ENCODE measurements at regions not wholly inside any gene's neighbourhood (a gene's known extent, or its start where the extent isn't known, plus 50 kb on each side); places are given as distances from the start of the nearest gene placed in this dataset.
"Not testable (repeated sequence)": the region's sequence is repeated elsewhere in the genome, so short reads cannot be mapped to it uniquely, and the experiment has no call there.

- Histone ChIP-seq H3K9me3 (no peaks in the 10 kb centered on the region), H3K27me3 (no peaks in the 10 kb centered on the region), H3K4me3 (no peak overlapping the region), H3K27ac (no peak overlapping the region), H3K36me3 (no peaks in the 10 kb centered on the region), H3K4me1 (ENCODE audit: insufficient read depth) (no peaks in the 10 kb centered on the region)
- no peak for DNase-seq
- intact Hi-C loops (cut with DNase I): no loop called here
- no peak for TF ChIP-seq CTCF (IDR thresholded peaks at IDR 0.05)
- no peak for TF ChIP-seq EP300 (IDR thresholded peaks at IDR 0.05)
- TF ChIP-seq POLR2A (IDR thresholded peaks at IDR 0.05): no peak
Measured at GRCh38 chr10:63825111-63825510, 303.9 kb downstream of the REEP3 start.

GRCh38 chr10:63825766-63826165, 304.6 kb downstream of the REEP3 start:
- Histone ChIP-seq H3K36me3 (no peaks in the 10 kb centered on the region), H3K4me3 (no peak overlapping the region), H3K27ac (no peak overlapping the region), H3K9me3 (no peaks in the 10 kb centered on the region), H3K4me1 (ENCODE audit: insufficient read depth) (no peaks in the 10 kb centered on the region), H3K27me3 (no peaks in the 10 kb centered on the region)
- TF ChIP-seq EP300 (IDR thresholded peaks at IDR 0.05) (no peak), CTCF (IDR thresholded peaks at IDR 0.05) (no peak), POLR2A (IDR thresholded peaks at IDR 0.05) (no peak)
- 80 to 86% (median 86%) methylated on average over 5 of the region's 5 CpGs for WGBS, 3 donors
- no peak for DNase-seq
- intact Hi-C loops (cut with DNase I): no loop called here

- H3K27ac ChIP-seq; intact Hi-C loops (cut with DNase I): not testable (repeated sequence)
- WGBS, 3 donors: 63 to 75% (median 67%) methylated on average over 3 of the region's 3 CpGs
Measured at GRCh38 chr10:63827018-63827417, 305.8 kb downstream of the REEP3 start.

DNA sequence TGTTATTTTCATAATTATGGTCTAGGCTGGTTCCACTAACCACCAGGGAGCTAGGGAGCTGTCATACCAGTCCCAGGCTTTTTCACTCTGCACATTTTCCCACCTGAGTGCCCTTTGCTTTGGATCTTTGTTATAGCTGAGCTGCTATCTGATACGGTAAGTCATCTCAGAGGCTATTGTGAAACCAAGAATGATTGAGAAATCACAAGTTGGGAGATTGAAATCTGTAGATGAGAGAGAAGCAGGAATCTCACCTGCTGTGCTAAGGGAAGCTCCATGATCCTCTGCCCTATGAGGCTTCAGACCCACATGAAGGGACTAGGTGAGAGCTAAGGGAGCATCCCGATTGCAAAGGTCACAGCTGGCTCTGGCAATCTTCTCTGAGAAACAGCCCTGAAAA, 307.8 kb downstream of the REEP3 start:
- no peak overlapping the region for H3K4me3 ChIP-seq
- no peak for DNase-seq
- no peak for TF ChIP-seq EP300 (IDR thresholded peaks at IDR 0.05)
- TF ChIP-seq CTCF (IDR thresholded peaks at IDR 0.05): no peak
- TF ChIP-seq POLR2A (IDR thresholded peaks at IDR 0.05): no peak
- no peaks in the 10 kb centered on the region for H3K27me3 ChIP-seq
- H3K4me1 ChIP-seq (ENCODE audit: insufficient read depth): no peaks in the 10 kb centered on the region
- 72 to 76% (median 75%) methylated on average over 2 of the region's 2 CpGs for WGBS, 3 donors
- H3K9me3 ChIP-seq: no peaks in the 10 kb centered on the region
- intact Hi-C loops (cut with DNase I): no loop called here
- no peak overlapping the region for H3K27ac ChIP-seq
- no peaks in the 10 kb centered on the region for H3K36me3 ChIP-seq

More at GRCh38 chr10:63827018-63827417, 305.8 kb downstream of the REEP3 start:
- not testable (repeated sequence) for DNase-seq; H3K4me3 ChIP-seq; H3K9me3 ChIP-seq; H3K36me3 ChIP-seq; H3K4me1 ChIP-seq (ENCODE audit: insufficient read depth); H3K27me3 ChIP-seq

- TF ChIP-seq CTCF (IDR thresholded peaks at IDR 0.05) (no peak), POLR2A (IDR thresholded peaks at IDR 0.05) (no peak), EP300 (IDR thresholded peaks at IDR 0.05) (no peak)
- Histone ChIP-seq H3K27ac (no peak overlapping the region), H3K4me3 (no peak overlapping the region), H3K9me3 (no peaks in the 10 kb centered on the region), H3K36me3 (no peaks in the 10 kb centered on the region), H3K27me3 (no peaks in the 10 kb centered on the region), H3K4me1 (ENCODE audit: insufficient read depth) (no peaks in the 10 kb centered on the region)
- WGBS, 3 donors: 44 to 54% (median 53%) methylated on average over 5 of the region's 5 CpGs
- intact Hi-C loops (cut with DNase I): no loop called here
- DNase-seq: no peak
Measured at GRCh38 chr10:63829573-63830149, 308.5 kb downstream of the REEP3 start.
